ENCODE measurements at regions not wholly inside any gene's neighbourhood (a gene's known extent, or its start where the extent isn't known, plus 50 kb on each side); places are given as distances from the start of the nearest gene placed in this dataset.

- DNase-seq (ENCODE audit: low read depth in 2 of 2), result no peak
These were observed 398.3 kb upstream of the ARID1B start for GRCh38 chr6:156378853-156379252.

GRCh38 chr6:156376091-156376490 is 401.1 kb upstream of the ARID1B start:
- no peak for DNase-seq (ENCODE audit: low read depth in 2 of 2)

GRCh38 chr6:156359912-156360311 is 417.3 kb upstream of the ARID1B start:
- no peak for DNase-seq (ENCODE audit: low read depth in 2 of 2)

GRCh38 chr6:156352861-156353260 is 424.3 kb upstream of the ARID1B start:
- no peak for DNase-seq (ENCODE audit: low read depth in 2 of 2)

- no peak for DNase-seq (ENCODE audit: low read depth in 2 of 2)
These were observed 425.7 kb upstream of the ARID1B start for GRCh38 chr6:156351346-156351966.

GRCh38 chr6:156350337-156350736 is 426.8 kb upstream of the ARID1B start:
- no peak for DNase-seq (ENCODE audit: low read depth in 2 of 2)

GRCh38 chr6:156348849-156349248 is 428.3 kb upstream of the ARID1B start:
- DNase-seq (ENCODE audit: low read depth in 2 of 2), result no peak

- DNase-seq (ENCODE audit: low read depth in 2 of 2), result no peak
These were observed 428.8 kb upstream of the ARID1B start for GRCh38 chr6:156348424-156348823.

GRCh38 chr6:156347656-156348055 is 429.5 kb upstream of the ARID1B start:
- no peak for DNase-seq (ENCODE audit: low read depth in 2 of 2)

- no peak for DNase-seq (ENCODE audit: low read depth in 2 of 2)
These were observed 429.9 kb upstream of the ARID1B start for GRCh38 chr6:156347246-156347645.

- DNase-seq (ENCODE audit: low read depth in 2 of 2), result no peak
These were observed 431.5 kb upstream of the ARID1B start for GRCh38 chr6:156345700-156346099.

GRCh38 chr6:156344491-156344890 is 432.7 kb upstream of the ARID1B start:
- no peak for DNase-seq (ENCODE audit: low read depth in 2 of 2)

GRCh38 chr6:156337801-156338200 is 439.4 kb upstream of the ARID1B start:
- DNase-seq (ENCODE audit: low read depth in 2 of 2), result no peak

- no peak for DNase-seq (ENCODE audit: low read depth in 2 of 2)
These were observed 440.4 kb upstream of the ARID1B start for GRCh38 chr6:156336733-156337132.

GRCh38 chr6:156336089-156336488 is 441.1 kb upstream of the ARID1B start:
- DNase-seq (ENCODE audit: low read depth in 2 of 2), result no peak

GRCh38 chr6:156334966-156335365 is 442.2 kb upstream of the ARID1B start:
- DNase-seq (ENCODE audit: low read depth in 2 of 2), result no peak

GRCh38 chr6:156319707-156320106 is 457.5 kb upstream of the ARID1B start:
- DNase-seq (ENCODE audit: low read depth in 2 of 2), result no peak

GRCh38 chr6:156316583-156317125 is 460.5 kb upstream of the ARID1B start:
- no peak for DNase-seq (ENCODE audit: low read depth in 2 of 2)

- DNase-seq (ENCODE audit: low read depth in 2 of 2), result no peak
These were observed 462.0 kb upstream of the ARID1B start for GRCh38 chr6:156315146-156315545.

GRCh38 chr6:156313037-156313436 is 464.1 kb upstream of the ARID1B start:
- no peak for DNase-seq (ENCODE audit: low read depth in 2 of 2)

GRCh38 chr6:156311291-156311690 is 465.9 kb upstream of the ARID1B start:
- no peak for DNase-seq (ENCODE audit: low read depth in 2 of 2)

- DNase-seq (ENCODE audit: low read depth in 2 of 2), result no peak
These were observed 466.5 kb upstream of the ARID1B start for GRCh38 chr6:156310701-156311100.

- DNase-seq (ENCODE audit: low read depth in 2 of 2), result no peak
These were observed 468.2 kb upstream of the ARID1B start for GRCh38 chr6:156309017-156309416.

GRCh38 chr6:156308604-156309003 is 468.6 kb upstream of the ARID1B start:
- no peak for DNase-seq (ENCODE audit: low read depth in 2 of 2)
